DMS 273 treated with DMSO at 0.1 percent for 48 hours (cell line): ENCODE measurements at regions not wholly inside any gene's neighbourhood (a gene's known extent, or its start where the extent isn't known, plus 50 kb on each side); places are given as distances from the start of the nearest gene placed in this dataset.
A peak's percentile ranks its signal among the peaks of the same experiment; 100 is the strongest.

ENCODE experiments used
- DNase-seq: peaks from one replicate; lab custom pipeline; 2025; lab: John Stamatoyannopoulos, UW

GRCh38 chr10:123409426-123409825, 255.2 kb downstream of the BUB3 start:
- DNase-seq, result no peak

- DNase-seq, result no peak
These were observed 255.7 kb downstream of the BUB3 start for GRCh38 chr10:123409884-123410283.

GRCh38 chr10:123413353-123413752, 252.8 kb upstream of the GPR26 start:
- no peak for DNase-seq

- DNase-seq, result no peak
These were observed 250.6 kb upstream of the GPR26 start for GRCh38 chr10:123415523-123415922.

- DNase-seq, result no peak
These were observed 248.7 kb upstream of the GPR26 start for GRCh38 chr10:123417414-123417813.

GRCh38 chr10:123421461-123421860, 244.7 kb upstream of the GPR26 start:
- no peak for DNase-seq

- DNase-seq, result no peak
These were observed 243.9 kb upstream of the GPR26 start for GRCh38 chr10:123422261-123422660.

- DNase-seq, result no peak
These were observed 241.6 kb upstream of the GPR26 start for GRCh38 chr10:123424537-123424936.

GRCh38 chr10:123425680-123426079, 240.5 kb upstream of the GPR26 start:
- peak; percentile 0 for DNase-seq

- DNase-seq, result no peak
These were observed 238.9 kb upstream of the GPR26 start for GRCh38 chr10:123427165-123427786.

- peak; percentile 60 for DNase-seq
These were observed 237.8 kb upstream of the GPR26 start for GRCh38 chr10:123428391-123428790.

- DNase-seq, result no peak
These were observed 236.4 kb upstream of the GPR26 start for GRCh38 chr10:123429706-123430221.

- no peak for DNase-seq
These were observed 232.6 kb upstream of the GPR26 start for GRCh38 chr10:123433539-123433938.

- no peak for DNase-seq
These were observed 231.6 kb upstream of the GPR26 start for GRCh38 chr10:123434435-123435039.

- DNase-seq, result no peak
These were observed 223.3 kb upstream of the GPR26 start for GRCh38 chr10:123442901-123443300.

- no peak for DNase-seq
These were observed 222.2 kb upstream of the GPR26 start for GRCh38 chr10:123443924-123444323.

GRCh38 chr10:123445261-123445775, 220.8 kb upstream of the GPR26 start:
- DNase-seq, result no peak

- DNase-seq, result no peak
These were observed 219.6 kb upstream of the GPR26 start for GRCh38 chr10:123446449-123447156.

- no peak for DNase-seq
These were observed 216.8 kb upstream of the GPR26 start for GRCh38 chr10:123449234-123449962.

GRCh38 chr10:123450956-123451605, 215.1 kb upstream of the GPR26 start:
- DNase-seq, result no peak

- no peak for DNase-seq
These were observed 214.4 kb upstream of the GPR26 start for GRCh38 chr10:123451618-123452245.
